ENCODE measurements at regions not wholly inside any gene's neighbourhood (a gene's known extent, or its start where the extent isn't known, plus 50 kb on each side); places are given as distances from the start of the nearest gene placed in this dataset.

DNA sequence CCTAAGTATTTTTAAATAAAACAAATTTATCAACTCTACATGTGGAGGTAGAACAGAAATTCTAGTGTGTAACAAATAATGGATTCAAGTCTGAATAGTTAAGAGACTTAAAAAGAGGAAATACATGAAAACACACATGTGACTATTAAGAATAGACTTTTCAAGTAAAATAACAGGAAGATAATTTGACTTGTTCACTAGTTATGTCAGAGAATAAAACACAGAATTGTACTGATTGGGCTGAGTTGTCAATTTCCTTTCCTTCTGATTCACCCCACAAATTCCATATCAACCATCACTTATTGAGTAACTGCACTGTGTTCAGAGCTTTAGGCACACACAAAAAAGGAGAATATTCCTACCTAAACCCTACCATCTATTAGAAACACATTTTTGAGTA lies 557.2 kb downstream of the TUSC7 start:
- DNase-seq: no peak

DNA sequence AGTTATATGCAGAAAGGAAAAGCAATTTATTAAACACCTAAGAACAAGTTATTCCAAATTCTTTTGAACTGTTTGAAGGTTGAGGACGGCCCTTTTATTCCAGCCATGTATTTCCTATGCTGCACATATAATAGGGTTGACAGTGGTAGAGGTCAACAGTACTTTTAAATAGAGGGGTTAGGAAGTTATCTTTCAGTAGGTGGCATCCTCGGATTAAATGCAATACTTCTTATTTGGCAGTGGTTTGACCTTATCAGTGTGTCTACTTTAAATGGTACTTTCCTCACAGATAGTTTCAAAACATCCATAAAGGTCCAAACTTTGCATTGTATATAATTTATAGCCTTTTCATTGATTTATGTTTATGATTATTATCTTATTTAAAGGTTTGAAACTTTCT lies 558.7 kb downstream of the TUSC7 start:
- no peak for DNase-seq

DNA sequence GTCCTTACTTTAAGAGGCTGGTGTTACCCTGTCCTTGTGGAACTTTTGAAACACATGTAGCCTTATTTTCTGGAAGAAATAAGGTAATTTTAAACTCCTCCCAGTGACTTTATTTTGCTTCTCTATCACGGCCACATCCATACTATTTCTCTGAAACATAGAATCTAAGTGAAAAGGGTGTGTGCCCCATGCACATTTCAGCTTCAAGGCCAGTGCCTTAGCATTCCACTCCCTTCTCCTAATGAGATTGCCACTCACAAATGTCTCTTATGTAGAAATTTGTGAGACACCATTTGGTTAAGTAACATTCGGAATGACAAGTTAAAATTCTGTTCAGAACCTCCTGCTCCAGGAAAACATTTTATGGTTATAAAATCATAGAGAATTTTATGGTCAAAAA lies 562.7 kb downstream of the TUSC7 start:
- no peak for DNase-seq

DNA sequence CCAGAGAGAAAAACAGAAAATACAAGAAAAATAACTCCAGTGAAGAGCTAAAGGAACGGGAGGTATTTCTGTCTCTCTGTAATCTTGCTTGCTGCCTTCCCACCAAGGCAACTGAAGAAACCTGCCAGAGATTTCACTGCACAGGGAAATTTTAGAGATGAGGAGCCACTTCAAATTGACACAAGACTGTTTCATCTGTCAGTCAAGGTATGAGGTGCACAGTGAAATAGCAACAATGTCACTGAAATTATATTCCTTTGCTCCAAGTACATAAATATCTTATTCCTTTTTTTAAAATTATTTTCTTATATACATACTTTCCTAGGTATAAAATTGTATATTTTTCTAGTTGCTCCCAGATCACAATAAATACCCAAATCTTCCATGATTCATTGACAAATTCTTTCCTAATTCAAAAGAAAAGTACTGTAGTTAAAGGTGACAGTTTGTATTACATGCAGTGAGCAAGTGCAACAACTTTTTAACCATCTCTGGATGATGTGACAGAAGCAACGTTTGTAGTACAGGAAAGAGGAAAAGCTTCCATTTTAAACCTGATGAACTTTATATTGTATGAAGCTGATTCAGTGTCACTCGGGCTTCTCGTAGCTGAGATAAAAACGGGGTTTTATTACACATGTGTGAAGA lies 563.4 kb downstream of the TUSC7 start:
- no peak for DNase-seq

DNA sequence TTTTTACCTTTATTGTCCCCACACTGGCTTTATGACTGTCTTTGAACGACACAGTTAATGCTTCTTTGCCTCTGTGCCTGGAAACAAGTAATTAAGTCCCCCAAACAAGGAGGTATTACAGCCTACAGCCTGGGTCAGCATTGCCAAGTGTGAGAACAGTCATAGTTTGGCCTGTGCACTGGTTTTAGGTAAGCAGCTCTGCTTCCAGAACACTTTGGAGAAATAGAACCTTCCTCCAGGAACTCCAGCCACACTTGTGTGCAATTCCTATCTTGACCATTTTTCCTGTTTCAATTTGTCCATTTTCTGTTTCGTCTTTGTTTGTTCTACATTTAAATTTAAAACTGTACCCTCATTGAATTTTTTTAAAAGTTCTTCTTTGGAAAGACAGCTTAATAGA lies 568.2 kb downstream of the TUSC7 start:
- no peak for DNase-seq

DNA sequence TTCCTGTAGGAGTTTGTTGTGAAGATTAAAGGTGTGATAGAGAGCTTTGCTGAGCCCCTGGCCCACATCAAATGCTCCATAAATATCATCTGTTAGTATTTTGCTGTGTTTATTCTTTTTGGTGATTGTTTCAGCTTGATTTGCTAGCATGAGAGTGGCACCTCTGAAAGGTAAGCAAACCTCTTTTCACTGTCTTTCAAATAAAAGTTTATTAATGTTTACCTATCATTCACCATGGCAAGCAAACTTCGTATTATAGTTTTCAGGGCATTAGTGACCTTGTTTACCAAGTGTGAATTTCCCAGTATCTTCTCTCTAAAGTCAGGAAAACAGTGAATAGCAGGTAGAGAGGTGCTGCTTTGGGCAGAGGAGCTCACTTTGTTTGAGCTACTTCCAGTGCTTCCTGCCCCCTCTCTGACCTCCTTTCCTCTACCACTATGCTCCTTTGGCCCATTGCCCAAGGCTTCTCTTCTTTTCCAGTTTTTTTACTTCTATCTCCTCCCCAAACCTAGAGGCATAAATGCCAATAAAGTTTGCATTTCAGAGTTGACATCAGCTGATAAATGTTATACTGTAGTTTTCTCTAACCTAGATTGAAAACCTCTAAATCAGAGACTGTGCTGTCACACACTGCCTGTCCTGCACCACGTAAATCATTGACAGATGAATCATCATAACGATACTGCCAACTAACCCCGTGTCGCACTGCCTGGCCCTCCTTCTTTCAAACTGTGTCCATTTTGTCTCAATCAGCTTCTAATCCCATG lies 569.0 kb downstream of the TUSC7 start:
- DNase-seq: no peak

DNA sequence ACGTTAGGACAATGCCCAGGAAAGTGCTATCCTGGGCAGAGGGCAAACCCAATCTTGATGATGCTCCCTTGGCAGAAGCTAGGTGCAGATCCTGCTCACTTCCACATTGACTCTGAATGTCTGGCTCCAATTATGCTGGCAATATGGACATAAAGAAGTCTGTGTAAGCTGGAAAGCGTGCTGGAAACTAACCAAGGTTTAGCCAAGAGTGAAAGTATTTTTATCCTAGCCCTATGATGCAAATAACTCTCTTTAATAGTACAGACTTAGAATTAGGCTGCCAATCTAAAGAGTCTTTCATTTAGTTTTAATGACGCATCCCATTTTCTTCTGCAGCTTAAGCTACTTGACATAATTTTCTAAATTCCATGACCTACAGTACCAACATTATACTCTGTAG lies 571.8 kb downstream of the TUSC7 start:
- DNase-seq: no peak

DNA sequence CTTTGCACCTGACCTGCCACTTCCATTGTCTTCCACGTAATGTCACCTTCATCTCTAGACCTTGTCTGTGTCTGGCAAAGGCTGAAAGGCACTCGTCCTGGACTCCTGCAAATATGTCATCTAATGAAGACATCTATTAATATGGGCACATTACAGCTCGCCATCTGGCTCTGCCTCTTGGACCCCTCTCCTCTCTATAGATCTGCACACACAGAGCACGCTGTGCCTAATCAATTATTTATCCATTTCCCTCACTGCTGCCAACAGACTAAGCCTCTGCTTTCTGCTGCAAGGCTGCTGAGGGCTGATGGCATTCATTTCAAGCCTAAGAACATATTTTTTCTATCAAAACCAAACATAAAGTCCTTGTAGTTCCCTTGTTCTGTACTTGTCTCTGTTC lies 573.0 kb downstream of the TUSC7 start:
- DNase-seq: no peak

DNA sequence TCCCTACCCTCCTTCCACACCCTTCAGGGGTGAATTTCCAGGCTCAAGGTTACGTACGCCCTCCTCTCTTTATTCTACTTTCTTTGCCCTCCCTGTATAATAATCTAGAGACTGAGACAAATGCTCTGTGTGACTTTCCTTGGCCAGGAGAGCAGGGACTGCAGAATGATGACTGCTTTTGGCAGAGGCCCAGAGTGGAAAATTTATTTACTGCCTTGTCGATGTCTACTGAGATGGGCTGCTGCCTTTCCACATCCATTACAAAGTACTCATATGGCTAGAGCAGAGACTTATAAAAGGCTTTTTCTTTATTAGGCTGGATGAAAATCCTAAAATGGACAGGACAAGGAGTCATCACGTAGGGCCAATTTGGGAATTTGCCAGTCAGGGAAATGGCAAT lies 576.2 kb downstream of the TUSC7 start:
- no peak for DNase-seq

DNA sequence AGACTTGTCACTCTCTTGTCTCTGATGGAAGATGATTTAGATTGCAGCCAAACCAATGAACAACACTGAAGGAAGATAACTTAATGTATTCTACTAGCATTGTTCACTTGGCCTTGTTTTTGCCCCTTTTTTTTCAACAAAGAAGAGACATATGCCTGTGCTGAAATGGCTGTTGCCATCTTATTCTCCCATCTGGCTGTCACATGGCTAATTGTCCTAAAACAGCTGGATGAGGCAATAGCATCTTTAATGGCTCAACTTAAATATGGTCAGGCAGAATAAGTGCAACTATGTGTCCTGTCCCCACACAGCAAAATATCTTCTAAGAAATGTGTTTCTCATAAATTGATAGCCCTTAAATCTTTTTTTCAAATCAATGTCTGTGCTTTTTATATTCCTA lies 576.9 kb downstream of the TUSC7 start:
- no peak for DNase-seq

DNA sequence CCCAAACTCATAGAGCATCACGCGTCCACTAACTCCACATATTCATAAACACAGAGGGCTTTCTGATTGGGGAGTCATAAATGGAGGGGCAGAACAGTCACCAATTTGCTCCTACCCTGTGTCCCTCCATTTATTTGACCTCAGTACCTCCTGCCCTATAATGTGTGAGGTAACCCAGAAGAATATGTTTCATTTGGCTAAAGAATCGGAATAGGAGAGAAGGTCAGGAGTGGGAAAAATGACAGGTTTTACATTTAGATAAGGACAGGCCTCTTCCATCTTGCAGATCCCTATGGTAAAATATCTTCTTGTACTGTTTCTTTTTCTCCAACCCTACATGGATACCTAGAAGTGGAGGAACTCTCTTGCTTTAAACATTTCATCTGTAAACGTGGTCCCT lies 578.0 kb downstream of the TUSC7 start:
- no peak for DNase-seq

DNA sequence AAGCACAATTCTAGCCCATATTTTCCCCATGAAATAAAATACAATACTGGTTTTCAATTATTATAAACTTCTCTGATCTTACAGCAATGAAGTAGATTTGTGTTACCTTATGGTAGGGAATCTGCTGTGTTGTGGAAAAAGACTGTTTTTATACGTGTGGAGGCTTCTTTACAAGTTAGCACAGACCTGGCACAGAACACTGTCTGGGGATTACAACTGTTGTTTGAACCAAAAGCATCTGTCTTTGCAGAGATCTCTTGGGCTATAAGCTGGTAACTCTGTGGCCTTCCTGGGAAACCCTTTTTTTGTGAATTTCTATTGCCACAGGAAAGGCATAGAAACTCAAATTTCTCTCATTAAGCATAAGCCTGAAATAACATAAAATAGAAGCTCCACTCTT lies 581.9 kb downstream of the TUSC7 start:
- no peak for DNase-seq

DNA sequence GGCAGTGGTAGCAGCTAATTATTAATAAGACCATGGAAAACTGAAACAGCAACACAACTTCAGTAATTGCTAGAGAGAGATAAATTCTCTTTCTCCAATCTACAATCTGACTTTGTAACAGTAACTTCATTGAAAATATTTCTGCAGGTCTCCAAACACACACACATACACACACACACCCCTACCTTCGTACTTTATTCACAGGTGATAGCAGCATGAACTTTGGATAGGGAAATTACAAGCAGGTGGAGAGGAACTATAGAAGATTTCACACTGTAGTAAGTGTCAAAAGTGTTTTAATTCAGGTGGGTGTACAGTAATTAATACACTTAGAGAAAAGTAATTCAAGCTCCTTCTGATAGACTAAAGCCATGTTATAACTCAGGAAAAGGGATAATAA lies 587.5 kb downstream of the TUSC7 start:
- DNase-seq: no peak

DNA sequence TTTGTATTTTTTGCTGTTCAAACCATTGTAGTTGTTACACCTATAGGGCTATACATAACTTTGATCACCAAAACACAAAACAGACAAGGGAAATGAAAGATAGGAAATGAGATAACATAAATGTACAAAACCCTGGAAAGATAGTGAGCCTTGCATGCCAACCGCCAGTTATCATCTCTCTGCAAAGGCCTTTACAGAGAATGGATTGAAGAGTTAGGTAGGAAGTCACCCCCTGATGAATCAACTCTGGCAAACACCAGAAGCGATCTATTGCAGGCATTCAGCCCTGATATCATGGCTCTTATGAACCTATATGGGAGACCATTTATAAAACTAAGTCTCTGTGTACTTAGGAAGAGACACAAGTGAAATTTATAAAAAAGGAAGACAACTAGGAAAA lies 588.0 kb downstream of the TUSC7 start:
- no peak for DNase-seq

DNA sequence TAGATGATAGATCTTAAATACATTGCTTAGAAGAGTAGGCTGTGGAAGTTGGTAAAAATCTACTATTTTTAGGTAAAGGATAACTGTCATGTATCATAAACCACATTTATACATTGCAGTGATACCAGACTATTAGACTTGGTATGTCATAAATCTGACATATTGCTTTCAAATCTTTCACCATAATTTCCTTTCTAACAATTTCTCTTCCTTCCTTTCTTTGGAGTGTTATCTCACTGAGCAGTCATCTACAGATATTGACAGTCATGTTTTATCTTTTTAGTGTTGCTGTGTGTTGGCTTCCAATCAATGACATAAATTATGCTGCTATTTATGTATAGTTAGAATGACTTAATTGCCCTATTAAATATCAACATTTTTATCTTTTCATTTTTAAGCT lies 588.7 kb downstream of the TUSC7 start:
- no peak for DNase-seq

DNA sequence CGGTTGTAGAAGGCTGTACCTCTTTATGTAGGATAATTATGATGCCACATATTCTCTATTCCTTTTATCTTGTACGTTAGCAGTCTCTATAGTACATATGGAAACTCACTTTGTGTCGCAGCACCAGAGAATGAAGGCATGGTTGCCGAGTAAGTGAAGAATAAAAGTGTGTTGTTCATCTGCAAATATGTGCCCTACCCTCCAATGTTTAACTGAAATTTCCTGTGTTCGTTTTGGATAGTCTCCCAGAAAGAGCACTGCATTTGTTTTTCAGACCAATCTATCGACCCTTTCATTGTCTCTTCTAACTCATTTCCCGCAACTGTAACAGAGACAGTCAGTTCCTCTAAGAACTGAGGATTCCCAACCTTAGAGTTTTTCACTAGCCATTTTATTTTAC lies 592.8 kb downstream of the TUSC7 start:
- DNase-seq: no peak

DNA sequence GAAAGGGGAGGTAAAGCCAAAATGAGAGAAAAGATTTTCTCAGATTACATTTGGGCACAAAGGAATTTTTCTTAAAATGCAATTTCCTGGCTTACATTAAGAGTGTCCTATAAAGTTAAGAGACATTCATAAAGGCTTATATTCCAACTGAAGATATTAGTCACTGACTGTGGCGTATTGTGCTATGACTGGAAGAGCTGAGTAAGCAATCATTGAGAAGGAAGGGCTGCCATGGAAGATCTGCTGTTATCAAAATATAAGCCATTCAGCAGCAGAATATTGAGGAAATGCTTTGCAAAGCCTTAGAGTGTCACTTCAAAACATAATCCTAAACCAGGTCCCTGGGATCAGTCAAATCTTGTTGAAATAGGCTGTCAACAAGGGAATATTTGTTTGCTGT lies 593.9 kb downstream of the TUSC7 start:
- no peak for DNase-seq

DNA sequence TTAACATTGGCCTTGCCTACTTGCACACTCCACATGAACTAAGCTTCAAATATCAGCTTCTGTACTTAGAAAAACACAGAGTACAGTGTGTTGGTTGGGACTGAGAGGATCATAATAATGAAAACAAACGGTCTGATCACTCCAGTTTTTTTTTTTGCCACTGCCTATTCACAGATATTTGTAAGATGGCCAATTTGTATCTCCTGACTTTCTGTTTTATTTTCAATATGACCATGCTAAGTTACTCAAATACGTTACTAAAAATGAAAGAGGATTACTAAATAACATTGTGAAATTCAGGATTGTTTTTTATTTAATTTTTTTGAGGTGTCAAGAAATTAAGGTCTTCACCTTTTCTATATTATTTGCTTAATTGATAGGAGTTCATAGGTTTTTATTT lies 595.1 kb downstream of the TUSC7 start:
- no peak for DNase-seq

DNA sequence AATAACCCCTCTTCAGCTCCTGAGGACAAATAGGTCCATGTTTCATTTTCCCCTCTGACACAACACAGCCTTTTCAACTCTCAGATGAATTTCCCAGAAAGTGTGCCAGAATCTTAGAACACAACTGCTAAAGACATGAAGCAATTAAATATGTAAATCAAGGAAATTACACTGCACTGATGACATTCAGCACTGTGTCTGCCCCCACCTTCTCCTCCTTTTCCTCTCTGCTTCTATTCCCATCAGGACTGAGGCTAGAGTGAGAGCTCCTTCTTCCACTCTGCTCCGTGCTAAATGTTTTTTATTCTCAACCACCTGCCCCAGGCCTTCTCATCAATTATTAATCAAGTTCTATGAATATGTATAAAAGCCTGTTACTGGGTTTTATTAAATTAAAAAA lies 596.1 kb downstream of the TUSC7 start:
- no peak for DNase-seq

DNA sequence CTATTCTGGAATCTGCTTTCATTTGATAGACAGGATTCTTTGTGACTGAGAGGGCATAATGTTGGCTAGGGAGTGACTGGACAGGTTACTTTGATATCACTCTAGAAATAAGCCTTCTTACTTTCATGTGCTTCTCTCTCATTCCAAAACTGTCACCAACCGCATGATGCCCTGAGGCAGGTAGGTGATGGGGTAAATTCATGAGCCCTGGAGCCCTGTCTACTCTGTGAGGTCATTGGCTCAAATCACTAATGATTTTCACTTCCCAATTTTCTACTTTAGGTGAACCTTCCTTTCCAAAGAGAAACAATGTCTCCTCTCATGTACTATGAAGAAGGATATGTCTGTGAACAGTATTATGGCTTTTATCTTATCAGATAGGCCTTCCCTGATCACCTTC lies 596.7 kb downstream of the TUSC7 start:
- no peak for DNase-seq

DNA sequence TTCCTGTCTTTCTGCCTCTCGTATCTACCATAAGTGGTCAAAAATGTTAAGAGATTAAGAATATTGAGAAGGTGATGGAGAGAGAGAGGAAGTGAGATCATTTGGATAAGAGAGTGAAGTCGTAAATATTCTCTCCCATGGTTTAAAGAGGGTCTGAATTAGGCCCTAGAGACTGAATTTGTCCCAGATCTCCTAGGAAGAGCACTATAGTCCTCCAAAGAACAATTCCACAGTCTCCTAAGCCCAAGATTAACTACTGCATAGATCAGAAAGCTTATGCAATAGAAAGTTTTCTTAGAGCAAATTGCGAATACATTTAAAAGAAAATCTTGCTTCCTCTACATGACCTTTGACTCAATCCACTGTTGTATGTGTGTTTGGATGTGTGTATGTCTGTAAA lies 598.8 kb downstream of the TUSC7 start:
- no peak for DNase-seq

DNA sequence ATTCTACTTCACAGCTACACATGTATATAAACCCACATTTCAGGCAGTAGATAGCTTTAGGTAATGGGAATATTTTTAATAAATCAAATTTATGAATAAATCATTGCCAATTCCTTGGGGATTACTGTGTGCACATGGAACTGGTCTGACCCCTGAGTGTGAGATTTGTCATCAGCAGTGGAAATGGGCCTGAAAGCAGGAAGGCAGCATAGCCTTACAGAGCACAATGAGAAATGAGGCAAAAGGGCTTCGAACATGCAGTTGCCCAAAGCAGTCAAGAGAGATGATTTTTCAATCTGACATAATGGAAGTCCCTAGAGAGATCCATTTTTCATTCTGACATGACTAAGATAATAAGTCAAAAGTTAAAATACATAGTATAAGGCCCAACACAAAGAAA lies 599.2 kb downstream of the TUSC7 start:
- DNase-seq: no peak

DNA sequence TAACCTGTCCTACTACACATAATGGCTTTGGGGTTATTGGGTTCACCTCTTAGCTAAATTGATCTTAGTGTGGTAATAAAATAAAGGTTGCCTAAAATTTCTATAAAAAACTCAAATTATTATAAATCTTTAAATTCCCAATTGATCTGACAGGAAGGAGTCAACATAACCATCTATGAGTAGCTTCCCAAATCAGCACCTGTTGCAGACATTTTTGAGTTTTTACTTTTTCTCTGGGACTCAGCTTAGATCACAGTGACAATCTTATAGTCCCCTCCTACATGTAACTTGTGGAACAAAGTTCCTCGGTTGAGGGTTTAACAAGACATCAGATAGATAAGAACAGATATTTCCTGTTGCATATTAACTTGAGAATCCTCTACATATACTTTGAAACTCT lies 601.0 kb downstream of the TUSC7 start:
- no peak for DNase-seq

DNA sequence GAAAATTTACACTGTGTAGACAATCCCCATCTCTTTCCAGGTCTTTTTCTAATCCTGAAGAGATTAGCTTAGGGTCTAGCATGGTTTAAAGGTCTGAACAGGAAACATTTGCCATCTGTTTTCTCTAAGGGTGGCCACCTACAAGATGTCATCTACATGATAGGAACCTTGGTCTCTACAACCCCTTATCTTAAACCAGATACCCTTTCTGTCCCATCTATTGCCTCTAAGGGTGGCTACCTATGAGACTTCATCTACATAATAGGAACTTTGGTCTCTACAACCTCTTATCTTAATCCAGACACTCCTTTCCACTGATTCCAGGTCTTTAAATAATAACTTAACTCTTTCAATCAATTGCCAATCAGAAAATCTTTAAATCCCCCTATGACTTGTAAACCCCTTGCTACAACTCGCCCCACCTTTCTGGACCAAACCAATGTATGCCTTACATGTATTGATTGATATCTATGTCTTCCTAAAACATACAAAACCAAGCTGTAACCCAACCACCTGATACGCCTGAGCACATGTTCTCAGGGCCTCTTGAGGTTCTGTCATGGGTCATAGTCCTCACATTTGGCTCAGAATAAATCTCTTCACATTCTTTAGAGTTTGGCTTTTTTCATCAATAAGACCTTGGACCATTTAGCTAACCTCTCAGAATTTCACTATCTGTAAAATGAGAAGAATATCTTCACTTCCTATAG lies 605.0 kb downstream of the TUSC7 start:
- no peak for DNase-seq

DNA sequence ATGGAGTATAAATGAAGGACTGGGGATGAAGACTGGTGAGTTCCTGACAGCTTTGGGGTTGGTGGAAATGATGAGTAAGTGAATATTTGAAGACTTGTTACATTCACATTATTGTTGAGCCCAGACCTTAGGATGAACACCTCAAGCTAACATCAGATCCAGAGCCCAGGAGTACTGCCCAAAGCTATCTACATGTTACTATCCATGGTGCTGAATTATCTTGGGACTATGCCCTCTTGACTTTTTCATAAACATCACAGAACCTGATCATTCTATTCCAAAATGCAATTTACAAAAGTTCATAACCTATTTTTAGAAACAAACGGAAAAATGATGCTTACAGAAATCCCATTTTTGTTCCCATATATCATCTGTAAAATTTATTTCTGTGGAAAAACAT lies 613.3 kb downstream of the TUSC7 start:
- no peak for DNase-seq
